Ishikawa (cell line): ENCODE measurements at regions not wholly inside any gene's neighbourhood (a gene's known extent, or its start where the extent isn't known, plus 50 kb on each side); places are given as distances from the start of the nearest gene placed in this dataset.

ENCODE experiments used
- FOXM1 ChIP-seq: IDR thresholded peaks from 2 replicates; pipeline ENCODE4 v1.6.1; 2012; ENCODE audit warnings: low read depth, borderline replicate concordance
- MAX ChIP-seq: IDR thresholded peaks from 2 replicates; pipeline ENCODE4 v1.6.1; 2012
- NFIC ChIP-seq: IDR thresholded peaks from 2 replicates; pipeline ENCODE4 v1.6.1; 2012
- RAD21 ChIP-seq: IDR thresholded peaks from 2 replicates; pipeline ENCODE4 v1.6.1; 2012; ENCODE audit warnings: low read depth
- REST ChIP-seq: IDR thresholded peaks from 2 replicates; pipeline ENCODE4 v1.6.1; 2012; ENCODE audit warnings: low read depth, mild to moderate bottlenecking
- TAF1 ChIP-seq: IDR thresholded peaks from 2 replicates; pipeline ENCODE4 v1.6.1; 2012; ENCODE audit warnings: low read depth, mild to moderate bottlenecking

DNA sequence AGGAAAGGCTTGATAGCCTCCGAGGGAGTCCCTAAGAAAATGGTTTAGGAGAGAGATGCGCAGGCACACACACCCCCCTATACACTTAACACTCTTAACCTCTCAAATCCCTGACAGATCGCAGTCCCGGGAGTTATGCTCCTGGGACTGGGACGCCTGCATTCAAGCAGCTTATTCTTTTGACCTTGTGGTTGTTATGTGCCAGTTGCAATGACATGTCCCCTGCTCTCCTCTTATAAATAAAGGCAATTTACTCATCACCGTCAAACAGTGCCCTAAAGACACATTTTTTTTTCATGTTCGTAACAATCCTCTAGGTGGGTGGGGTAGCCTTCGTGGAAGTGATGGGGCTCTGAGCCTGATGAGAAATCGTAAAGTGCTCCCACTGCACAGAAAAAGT is 162.2 kb downstream of the LRRC30 start:
- TF ChIP-seq TAF1 (no peak), REST (no peak), RAD21 (no peak), NFIC (no peak), MAX (no peak), FOXM1 (no peak)
